Neural cell (in vitro differentiated cells): ENCODE measurements at regions not wholly inside any gene's neighbourhood (a gene's known extent, or its start where the extent isn't known, plus 50 kb on each side); places are given as distances from the start of the nearest gene placed in this dataset.

Experiments used
- CTCF ChIP-seq: fragments of 450-650 bp; IDR thresholded peaks from 2 replicates; pipeline ENCODE4 v1.5.1; 2014; ENCODE audit warnings: antibody characterized with exemption, mild to moderate bottlenecking, moderate library complexity; ENCODE audit not compliant: poor library complexity, severe bottlenecking
- POLR2AphosphoS5 ChIP-seq: IDR thresholded peaks from 2 replicates; pipeline ENCODE4 v1.6.1; 2012

GRCh38 chr17:71229070-71229469 is 891.8 kb upstream of the SOX9 start:
- TF ChIP-seq CTCF, result no peak
- TF ChIP-seq POLR2AphosphoS5, result no peak
